Esophagus squamous epithelium (tissue), 5 donors: ENCODE measurements at regions not wholly inside any gene's neighbourhood (a gene's known extent, or its start where the extent isn't known, plus 50 kb on each side); places are given as distances from the start of the nearest gene placed in this dataset.

Experiments
- DNase-seq: peaks from one replicate; lab custom pipeline; 2025; lab: John Stamatoyannopoulos, UW
- H3K27ac ChIP-seq, 4 donors: fragments of 200-600 bp; sonication (generic); one replicate each; pipeline ENCODE4 v1.5.1; 2016 to 2019; ENCODE audit warnings: mild to moderate bottlenecking in 1 of 4
- H3K27me3 ChIP-seq, 4 donors: fragments of 200-600 bp; sonication (generic); 1 replicate in 3 of 4; 2 replicates in 1 of 4; pipeline versions ENCODE4 v1.5.1 to v1.6.0; 2017 to 2021; ENCODE audit warnings: antibody characterized with exemption in 1 of 4
- H3K36me3 ChIP-seq, 3 donors: fragments of 200-600 bp; sonication (generic); one replicate each; pipeline ENCODE4 v1.5.1; 2016 to 2019
- H3K4me1 ChIP-seq, 3 donors: fragments of 200-600 bp; sonication (generic); one replicate each; pipeline ENCODE4 v1.5.1; 2017 to 2019
- H3K4me3 ChIP-seq, 4 donors: fragments of 200-600 bp; sonication (generic); 1 replicate in 3 of 4; 2 replicates in 1 of 4; pipeline ENCODE4 v1.5.1; 2016 to 2019; ENCODE audit warnings: mild to moderate bottlenecking in 2 of 4, moderate library complexity in 1 of 4
- H3K9me3 ChIP-seq, 3 donors: fragments of 200-600 bp; sonication (generic); one replicate each; pipeline ENCODE4 v1.5.1; 2016 to 2019
- CTCF ChIP-seq, 6 experiments: fragments of 450-650 bp in 4 of 6; fragments of 200-600 bp in 2 of 6; sonication (generic) in 2 of 6; IDR thresholded peaks; one replicate each; pipeline ENCODE4 v1.5.1; 2016 to 2019; ENCODE audit warnings: antibody characterized with exemption in 6 of 6, mild to moderate bottlenecking in 4 of 6, moderate library complexity in 4 of 6
- POLR2A ChIP-seq, 4 donors: fragments of 450-650 bp; IDR thresholded peaks; one replicate each; pipeline ENCODE4 v1.6.1; 2017; ENCODE audit warnings: antibody characterized with exemption in 4 of 4, mild to moderate bottlenecking in 4 of 4, moderate library complexity in 3 of 4
- WGBS, 2 donors: methylation state at CpG; one replicate each; pipeline ENCODE4 v1.1.5; 2018; 5-methylcytosine and 5-hydroxymethylcytosine counted together
- intact Hi-C: fragments of 100-400 bp; cut with DNase I; formaldehyde crosslinking; loops from one replicate; pipeline ENCODE4 v1.15.0; 2022
- donor health status: DM: yes; HTN: yes; CAD: no.

- Histone ChIP-seq H3K4me3 (no peak overlapping the region), H3K36me3 (no peaks in the 10 kb centered on the region), H3K9me3 (no peaks in the 10 kb centered on the region), H3K4me1 (peaks cover 3 to 54% (median 18%) of the 10 kb centered on the region in 3 donors), H3K27me3 (no peaks in the 10 kb centered on the region), H3K27ac (no peak overlapping the region)
- no peak for DNase-seq
- intact Hi-C loops, result loop anchor here (5.0 kb wide), 1 partner anchor 128 kb away; no protein-coding TSS in a partner anchor
- WGBS, 2 donors, result 84 to 87% methylated on average over 4 of the region's 4 CpGs
- no peak for TF ChIP-seq CTCF (IDR thresholded peaks at IDR 0.05)
- TF ChIP-seq POLR2A (IDR thresholded peaks at IDR 0.05), result no peak
Measured at GRCh38 chr9:109914280-109915027, 134.5 kb downstream of the PALM2AKAP2 start.

GRCh38 chr9:109916316-109916715 is 136.3 kb downstream of the PALM2AKAP2 start:
- TF ChIP-seq CTCF (IDR thresholded peaks at IDR 0.05), result no peak
- TF ChIP-seq POLR2A (IDR thresholded peaks at IDR 0.05), result no peak
- H3K27ac ChIP-seq, result no peak overlapping the region
- DNase-seq, result no peak
- intact Hi-C loops, result no loop called here
- WGBS, 2 donors, result 90 to 93% methylated on average over 6 of the region's 6 CpGs
- H3K4me3 ChIP-seq, result no peak overlapping the region
- no peaks in the 10 kb centered on the region for H3K27me3 ChIP-seq
- no peaks in the 10 kb centered on the region for H3K36me3 ChIP-seq
- H3K9me3 ChIP-seq, result no peaks in the 10 kb centered on the region
- H3K4me1 ChIP-seq, result peaks cover 0 to 40% (median 9%) of the 10 kb centered on the region in 3 donors

GRCh38 chr9:109918339-109919163 is 138.6 kb downstream of the PALM2AKAP2 start:
- no peaks in the 10 kb centered on the region for H3K27me3 ChIP-seq
- H3K4me1 ChIP-seq, result peaks cover 0 to 24% (median 0%) of the 10 kb centered on the region in 3 donors
- H3K27ac ChIP-seq, result peak overlapping the region in 1 of 4 donors; percentile 51
- H3K4me3 ChIP-seq, result peak overlapping the region in 1 of 4 donors; percentile 17
- intact Hi-C loops, result no loop called here
- no peak for DNase-seq
- TF ChIP-seq CTCF (IDR thresholded peaks at IDR 0.05) (no peak), POLR2A (IDR thresholded peaks at IDR 0.05) (no peak)
- no peaks in the 10 kb centered on the region for H3K36me3 ChIP-seq
- 47 to 57% methylated on average over 11 of the region's 11 CpGs for WGBS, 2 donors
- H3K9me3 ChIP-seq, result no peaks in the 10 kb centered on the region

GRCh38 chr9:109919736-109920408 is 139.9 kb downstream of the PALM2AKAP2 start:
- no peak for TF ChIP-seq POLR2A (IDR thresholded peaks at IDR 0.05)
- TF ChIP-seq CTCF (IDR thresholded peaks at IDR 0.05), result no peak
- no peak for DNase-seq
- no peak overlapping the region for H3K4me3 ChIP-seq
- H3K9me3 ChIP-seq, result no peaks in the 10 kb centered on the region
- no peaks in the 10 kb centered on the region for H3K27me3 ChIP-seq
- WGBS, 2 donors, result 90% methylated on average over 1 to 2 of the region's 2 CpGs
- intact Hi-C loops, result no loop called here
- peaks cover 0 to 20% (median 0%) of the 10 kb centered on the region in 3 donors for H3K4me1 ChIP-seq
- no peak overlapping the region for H3K27ac ChIP-seq
- H3K36me3 ChIP-seq, result no peaks in the 10 kb centered on the region
